ENCODE measurements at regions not wholly inside any gene's neighbourhood (a gene's known extent, or its start where the extent isn't known, plus 50 kb on each side); places are given as distances from the start of the nearest gene placed in this dataset.
"Not testable (repeated sequence)": the region's sequence is repeated elsewhere in the genome, so short reads cannot be mapped to it uniquely, and the experiment has no call there.

DNA sequence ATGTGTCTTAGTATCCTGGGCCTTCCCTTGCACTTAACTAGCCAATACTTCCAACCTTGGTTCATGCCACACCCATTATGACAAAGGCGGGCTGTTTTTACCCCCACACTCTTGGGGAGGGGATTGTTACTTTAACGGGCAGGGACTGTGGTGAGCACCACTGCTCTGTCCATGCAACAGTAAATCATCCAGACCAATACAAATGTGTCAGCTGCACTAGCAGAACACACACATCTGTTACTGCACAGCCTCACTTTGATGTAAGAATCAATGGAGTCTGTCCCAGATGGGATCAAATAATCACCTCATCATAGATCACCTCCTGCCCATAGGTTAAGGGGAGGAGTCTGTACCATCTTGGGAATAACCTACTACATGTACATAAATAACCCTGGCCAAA is 58.1 kb downstream of the NPAP1 start:
- no peak for DNase-seq

DNA sequence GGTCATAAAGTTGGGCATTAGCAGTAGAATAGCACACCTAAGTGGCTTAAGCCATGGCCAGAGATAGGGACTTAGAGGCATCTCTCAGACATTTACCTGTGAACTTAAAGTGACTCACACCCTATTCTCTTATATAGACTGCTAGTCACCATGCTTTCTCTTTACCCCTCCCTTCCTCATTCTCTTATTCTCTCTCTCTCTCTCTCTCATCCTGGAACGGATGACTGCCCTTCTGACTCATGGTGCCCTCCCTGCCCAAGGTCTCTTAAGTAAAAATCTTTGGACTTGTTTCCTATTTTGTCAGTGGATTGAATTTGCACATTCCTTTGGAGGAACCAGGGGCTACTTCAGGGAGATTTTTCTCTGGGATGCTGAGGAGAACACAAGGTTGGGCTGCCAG is 58.8 kb downstream of the NPAP1 start:
- no peak for DNase-seq

DNA sequence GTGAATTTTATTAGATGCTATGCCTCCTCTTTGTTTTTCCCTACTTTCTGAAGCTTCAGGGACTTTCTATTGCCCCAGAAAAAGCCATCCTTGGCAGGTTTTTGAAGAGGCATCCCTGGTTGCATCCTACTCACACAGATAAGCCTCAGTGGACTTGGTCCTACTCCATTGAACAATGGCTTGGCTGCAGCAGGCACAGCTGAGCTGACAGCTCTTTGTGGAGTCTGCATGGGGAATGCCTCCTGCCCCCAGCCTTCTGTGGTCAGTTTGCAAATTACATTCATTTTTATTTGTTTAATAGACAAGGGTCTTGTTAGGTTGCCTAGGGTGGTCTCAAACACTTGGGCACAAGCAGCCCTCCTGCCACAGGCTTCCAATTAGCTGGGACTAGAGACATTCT is 69.7 kb downstream of the NPAP1 start:
- no peak for DNase-seq

DNA sequence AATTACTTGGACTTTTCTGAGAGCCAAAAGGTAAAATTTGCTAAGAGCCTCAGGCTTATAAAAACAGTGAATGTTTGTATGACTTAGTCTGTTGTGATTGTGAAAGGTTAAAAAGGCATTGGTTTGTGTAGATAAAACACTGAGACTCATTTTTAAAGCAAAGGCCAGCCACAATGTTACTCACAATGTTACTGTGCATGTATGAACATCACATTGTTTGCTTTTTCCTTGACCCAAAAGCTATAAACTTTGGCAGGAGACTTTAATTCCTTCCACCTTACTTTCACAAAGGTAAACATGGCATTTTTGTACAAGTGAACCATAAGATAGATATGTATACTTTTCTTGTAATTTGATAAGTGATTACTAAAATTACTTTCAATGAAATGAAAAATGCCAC is 70.5 kb downstream of the NPAP1 start:
- DNase-seq: no peak

DNA sequence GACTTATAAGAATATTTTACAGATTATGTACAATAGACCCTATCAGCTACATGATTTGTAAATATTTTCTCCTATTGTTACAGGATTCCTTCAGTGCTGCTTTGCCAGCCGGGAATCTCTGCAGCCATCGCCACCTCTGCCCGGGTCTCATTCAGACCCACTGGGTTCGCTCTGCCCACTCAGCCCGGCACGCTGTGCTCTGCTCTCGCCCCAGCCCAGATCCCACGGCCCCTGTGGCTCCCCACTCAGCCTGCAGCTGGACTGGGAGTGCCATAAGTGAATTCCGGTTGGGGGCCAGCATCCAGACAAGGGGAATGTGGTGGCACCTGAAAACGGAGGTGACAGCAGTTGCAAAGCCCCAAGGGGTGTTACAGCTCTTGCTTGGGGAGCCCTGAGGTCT is 71.8 kb downstream of the NPAP1 start:
- no peak for DNase-seq

DNA sequence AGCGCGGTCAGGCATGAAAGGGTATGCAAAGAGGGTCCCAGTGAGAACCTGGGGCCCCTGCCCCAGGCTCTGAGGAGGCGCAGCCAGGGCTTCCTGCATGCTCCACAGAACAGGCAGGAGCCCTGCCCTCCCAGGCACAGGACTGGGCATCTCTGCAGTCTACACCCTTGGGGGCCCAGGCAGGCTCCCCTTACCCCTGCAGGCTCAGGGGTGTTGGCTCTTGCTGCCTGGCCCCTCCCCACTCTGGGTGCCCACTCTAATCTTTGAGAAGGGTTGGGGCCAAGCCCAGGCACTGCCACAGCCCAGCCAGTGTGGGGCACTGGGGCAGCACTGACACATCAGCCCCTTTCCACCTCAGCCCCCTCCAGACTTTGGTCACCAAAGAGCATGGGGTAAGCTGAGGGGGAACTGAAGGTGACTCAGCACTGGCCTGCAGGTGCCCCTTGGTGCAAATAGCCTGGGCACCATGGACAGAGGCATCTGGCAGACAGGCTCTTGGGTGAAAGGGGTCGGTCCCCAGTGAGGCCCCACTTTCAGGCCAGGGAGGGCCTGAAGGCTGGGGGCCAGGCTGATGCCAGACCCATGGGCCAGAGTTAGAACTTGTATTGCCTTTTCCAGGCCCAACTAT is 73.4 kb downstream of the NPAP1 start:
- DNase-seq: no peak

DNA sequence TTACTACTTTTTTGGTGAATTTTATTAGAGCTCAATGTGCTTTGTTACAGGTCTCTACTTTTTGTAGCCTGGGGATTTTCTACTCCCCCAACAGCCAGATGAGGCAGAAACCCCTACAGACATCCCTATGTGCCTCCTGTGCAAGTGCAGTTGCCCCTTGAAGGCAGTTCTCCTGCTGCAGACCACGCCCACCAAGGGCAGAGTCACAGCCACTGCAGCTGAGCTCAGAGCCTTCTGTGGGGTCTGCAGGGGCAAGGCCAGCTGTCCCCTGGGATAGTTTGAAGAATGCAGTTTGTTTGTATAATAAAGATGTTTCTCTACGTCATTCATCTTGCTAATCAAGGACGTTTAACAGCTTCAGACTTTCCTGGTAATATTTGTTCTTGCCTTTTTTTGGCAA is 76.8 kb downstream of the NPAP1 start:
- DNase-seq: no peak

DNA sequence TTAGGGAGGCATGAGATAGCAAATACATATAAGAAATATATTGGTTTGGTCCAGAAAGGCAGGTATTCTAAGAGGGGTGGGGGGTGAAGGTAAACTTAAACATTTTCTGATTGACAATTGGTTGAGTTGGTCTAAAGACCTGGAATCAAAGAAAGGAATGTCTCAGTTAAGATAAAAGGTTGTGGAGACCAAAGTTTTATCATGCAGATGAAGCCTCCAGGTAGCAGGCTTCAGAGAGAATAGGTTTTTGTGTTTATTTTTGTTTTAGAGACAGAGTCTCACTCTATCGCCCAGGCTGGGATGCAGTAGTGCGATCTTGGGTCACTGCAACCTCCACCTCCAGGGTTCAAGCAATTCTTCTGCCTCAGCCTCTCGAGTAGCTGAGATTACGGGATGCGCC is 80.5 kb downstream of the NPAP1 start:
- DNase-seq: no peak

DNA sequence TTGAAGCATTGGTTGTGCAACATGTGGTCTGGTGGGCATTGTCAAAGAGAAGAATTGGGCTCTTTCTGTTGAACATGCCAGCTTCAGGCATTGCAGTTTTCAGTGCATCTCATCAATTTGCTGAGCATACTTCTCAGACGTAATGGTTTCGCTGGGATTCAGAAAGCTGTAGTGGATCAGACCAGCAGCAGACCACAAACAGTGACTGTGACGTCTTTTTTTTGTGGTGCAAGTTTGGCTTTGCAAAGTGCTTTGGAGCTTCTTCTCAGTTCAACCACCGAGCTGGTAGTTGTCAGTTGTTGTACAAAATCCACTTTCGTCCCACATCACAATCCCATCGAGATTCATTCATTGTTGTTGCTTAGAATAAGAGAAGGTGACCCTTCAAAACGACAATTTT is 84.5 kb downstream of the NPAP1 start:
- no peak for DNase-seq

DNA sequence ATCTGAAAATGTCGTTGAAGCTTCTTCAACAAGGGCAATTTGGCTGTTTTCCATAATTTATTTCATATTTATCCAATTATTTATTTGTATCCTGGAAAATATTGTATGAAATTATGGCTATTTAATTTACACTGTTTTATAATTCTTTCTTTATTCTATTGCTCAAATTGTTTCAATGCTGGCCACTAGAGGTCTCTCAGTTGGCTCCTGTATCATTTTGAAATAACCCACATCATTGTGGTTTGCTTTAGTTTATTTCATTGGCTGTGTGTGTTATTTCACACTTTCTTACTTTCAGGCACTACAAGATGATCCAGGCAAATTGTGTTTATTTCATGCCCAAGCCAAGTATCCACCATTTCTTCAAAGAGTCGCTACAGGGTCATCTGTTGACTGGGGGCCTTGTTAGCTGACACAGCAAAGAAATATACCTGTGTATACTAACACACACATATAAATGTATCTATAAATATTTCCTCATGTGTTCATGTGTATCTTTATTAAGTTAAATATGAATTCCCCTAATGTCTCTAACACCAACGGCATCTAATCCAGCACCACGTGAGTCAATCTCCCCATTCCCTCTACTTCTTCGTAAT is 86.2 kb downstream of the NPAP1 start:
- no peak for DNase-seq

DNA sequence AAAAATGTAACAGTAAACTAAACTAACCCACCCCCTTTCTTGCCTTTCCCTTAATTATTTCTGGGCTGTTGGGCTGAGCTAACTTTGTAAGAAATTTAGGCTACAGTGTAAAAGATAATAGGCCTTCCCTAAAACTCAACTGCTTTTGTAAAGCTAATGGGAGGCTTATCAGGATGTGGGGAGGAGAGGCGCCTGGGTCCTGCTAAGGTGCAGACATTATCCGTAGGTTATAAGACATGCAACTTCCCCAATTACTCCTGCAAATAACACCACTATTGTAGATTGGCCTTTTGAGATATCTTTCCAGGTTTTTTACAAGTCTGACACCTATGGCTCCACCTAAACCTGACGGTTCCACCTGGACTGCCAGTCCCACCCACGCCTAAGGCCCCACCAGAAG is 88.3 kb downstream of the NPAP1 start:
- no peak for DNase-seq

DNA sequence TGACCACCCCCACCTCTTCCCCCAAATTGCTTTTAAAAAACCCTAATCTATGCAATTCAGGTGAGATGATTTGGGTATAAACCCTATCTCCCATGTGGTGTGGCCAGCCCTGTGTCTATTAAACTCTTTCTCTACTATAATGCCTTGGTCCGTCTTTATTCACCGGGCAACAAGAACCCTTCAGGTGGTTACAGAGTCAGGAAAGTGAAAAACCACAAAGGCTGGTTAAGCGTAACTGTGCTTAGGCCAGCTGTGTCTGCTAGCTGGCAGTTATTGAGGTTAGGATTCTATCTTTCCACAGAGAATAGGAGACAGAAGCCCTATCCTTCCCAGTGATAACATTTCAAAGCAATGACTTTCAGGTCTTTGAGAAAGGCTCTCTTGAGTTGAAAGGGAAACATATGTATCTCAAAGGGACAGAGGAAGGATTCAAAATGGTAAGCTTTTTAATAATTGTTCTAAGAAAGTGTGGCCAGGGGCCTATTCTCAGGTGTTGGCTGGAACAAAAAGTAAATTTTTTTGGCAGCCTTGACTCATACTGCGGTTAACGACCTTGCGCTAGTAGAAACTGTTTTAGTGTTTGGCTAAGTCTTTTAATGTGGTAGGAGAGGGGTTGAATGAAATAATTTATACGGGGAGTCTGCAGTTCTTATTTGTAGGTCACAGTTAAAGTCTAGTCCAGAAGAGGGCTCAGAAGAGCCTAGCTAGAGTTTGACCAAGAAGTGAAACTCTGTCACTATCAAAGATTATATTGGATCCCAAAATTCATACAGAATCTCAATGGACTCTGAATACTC is 89.0 kb downstream of the NPAP1 start:
- no peak for DNase-seq

DNA sequence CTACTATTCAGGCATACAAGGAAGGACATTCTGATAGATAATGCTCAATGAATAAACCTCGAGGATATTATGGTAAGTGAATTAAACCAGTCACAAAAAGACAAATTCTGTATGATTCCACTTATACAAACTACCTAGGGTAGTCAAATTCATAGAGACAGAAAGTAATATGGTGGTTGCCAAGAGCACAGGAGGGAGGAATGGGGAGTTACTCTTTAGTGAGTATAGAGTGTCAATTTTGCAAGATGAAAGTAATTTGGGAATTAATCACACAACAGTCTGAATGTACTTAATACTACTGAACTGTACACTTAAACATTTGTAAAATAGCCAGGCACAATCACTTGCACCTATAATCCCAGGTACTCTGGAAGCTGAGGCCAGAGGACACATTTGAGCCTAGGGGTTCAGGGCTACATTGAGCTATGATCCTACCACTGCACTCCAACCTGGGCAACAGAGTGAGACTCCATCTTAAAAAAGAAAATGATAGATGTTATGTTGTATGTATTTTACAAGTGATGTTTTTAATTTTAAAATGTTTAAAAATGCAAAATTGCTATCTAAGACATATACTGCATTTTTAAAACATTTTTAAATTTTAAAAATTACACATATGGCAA is 91.0 kb downstream of the NPAP1 start:
- DNase-seq: no peak

DNA sequence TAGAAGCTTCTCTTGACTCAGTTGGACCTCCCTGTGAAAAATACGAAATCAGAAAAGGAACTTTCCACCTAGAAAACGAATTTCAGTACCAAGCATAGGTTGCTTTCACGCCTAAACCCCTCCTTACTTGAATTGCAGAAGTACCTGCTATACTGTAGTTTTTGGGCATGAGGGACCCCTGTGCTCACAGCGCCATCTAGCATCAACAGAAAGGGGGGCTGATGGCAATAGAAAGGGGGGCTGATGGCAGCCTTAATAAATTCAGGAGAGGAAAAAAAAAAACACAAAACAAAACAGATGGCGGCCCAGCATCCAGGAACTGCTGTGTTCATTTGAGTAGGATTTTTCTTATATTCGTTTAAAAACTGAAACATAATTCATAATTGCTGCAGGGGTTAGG is 96.7 kb downstream of the NPAP1 start:
- DNase-seq: no peak

DNA sequence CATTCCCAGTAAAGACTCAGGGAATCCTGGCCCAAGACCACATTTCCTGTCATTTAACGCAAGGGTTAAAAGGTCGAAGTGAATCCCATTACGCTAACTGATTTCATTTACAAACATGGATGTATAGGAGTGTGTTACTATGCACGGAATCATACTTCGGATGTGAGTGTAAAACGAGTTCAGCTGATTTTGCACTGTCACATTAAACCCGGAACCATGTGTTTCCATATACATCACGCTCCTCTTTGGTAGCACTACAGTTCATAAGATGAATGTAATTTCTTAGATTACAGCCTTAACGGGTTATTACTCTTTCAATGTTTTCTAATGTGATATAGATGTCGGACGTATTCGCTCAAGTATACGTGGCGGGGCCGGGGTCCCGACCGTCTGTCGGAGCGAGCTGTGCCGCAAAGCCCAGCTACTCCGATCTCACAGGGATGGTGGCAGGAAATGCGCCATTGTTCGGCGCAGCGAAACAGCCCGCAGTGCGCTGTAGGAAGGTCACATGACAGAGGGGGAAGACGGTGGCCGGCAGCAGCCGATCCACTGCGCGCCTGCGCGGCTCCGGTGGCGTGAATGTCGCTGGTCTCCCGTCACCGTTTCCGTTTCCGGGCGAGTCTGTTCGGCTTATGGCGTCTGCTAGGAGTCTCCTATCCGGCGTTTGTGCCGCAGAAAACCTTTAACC is 97.3 kb downstream of the NPAP1 start:
- DNase-seq: peak in 1 of 2 experiments; percentile 22

DNA sequence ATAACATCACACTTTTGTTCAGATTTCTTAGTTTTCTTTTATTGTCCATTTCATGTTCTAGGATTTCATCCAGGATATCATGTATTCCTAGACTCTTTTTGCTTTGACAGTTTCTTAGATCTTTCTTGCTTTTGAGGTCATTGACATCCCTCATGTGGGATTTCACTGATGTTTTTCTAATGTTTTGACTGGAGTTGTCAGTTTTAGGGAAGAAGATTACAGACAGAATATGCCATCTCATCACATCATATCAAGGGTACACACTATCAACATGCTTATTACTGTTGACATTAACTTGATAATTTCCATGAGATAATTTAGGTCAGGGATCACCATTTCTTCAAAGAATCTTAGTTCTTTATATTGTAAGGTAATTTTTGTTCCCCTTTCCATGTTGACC is 101.7 kb downstream of the NPAP1 start:
- DNase-seq: no peak

DNA sequence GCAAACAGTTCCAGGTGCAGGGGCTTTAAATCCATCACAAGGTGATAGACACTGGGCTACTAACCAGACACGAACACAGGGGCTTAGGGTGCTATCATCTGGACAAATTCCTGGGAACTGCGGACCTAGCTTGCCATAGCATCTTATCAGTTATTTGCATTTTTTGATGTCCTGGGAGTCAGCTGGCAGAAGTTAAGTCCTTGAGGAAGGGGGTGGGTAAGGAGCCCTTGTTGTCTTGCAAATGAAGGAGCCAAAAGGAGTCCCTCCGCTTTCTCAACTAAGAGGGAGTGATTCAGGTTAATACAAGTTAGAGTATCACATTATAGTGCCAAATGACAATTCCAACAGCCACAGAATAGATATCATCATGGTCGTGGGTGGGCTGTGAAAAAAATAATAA is 108.9 kb downstream of the NPAP1 start:
- DNase-seq: no peak

DNA sequence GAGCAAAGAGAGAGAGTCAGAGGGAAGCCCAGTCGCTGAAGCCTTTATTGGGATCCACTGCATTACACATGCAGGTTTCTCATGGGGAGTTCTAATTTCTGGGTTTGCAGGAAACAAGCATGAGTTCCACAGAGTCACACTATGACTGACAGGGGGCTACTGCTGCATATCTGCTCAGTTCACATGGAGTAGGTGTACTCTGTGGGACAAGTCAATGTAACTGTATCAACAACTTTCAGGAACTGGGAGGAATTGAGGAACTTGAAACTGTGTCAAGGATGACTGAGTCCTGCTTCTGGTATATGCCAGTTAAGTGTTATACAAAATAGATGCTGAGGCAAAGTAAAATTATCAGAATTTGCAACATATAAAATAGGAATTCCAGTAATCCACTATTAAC is 110.8 kb downstream of the NPAP1 start:
- no peak for DNase-seq

DNA sequence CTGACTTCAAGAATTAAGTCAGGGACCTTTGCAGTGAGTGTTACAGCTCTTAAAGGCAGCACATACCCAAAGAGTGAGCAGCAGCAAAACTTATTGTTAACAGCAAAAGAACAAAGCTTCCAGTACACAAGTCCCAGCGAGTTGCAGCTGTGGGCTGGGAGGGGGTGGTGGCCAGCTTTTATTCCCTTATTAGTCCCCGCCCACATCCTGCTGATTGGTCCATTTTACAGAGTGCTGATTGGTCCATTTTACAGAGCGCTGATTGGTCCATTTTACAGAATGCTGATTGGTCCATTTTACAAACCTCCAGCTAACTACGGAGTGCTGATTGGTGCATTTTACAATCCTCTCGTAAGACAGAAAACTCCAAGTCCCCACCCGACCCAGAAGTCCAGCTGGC is 127.0 kb downstream of the NPAP1 start:
- DNase-seq: not testable (repeated sequence)

DNA sequence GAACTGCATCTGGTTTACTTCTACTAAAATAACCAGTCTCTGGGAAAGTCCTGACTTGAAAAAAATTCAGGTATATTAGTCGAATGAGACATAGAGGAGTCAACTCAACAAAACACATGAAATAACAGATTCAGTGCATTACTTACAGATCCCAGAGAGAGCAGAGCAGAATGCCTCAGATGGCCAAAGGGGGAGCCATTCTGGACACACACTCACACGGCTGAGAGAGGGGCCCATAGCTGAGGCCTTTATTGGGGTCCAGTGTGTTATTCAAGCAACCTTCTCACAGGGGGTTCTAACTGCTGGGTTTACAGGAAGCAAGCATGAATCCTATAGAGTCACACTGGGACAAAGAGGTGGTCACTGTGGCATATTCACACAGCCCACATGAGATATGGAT is 135.1 kb upstream of the SNRPN start:
- no peak for DNase-seq

DNA sequence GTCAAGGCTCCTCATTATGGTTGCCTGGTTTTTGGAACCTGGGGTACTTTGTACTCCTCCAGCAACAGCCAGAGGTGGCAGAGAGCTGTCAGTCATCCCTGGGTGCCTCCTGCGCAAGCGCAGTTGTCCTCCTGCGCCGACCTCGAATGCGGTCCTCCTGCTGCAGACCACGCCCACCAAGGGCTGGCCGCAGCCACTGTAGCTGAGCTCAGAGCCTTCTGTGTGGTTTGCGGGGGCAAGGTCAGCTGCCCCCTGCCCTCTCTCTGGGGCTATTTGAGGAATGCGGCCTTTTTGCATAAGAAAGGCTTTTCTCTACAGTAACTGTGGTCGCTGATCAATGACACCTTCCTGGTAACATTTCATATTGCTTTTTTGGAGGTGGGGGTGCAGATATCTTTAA is 131.3 kb upstream of the SNRPN start:
- no peak for DNase-seq

DNA sequence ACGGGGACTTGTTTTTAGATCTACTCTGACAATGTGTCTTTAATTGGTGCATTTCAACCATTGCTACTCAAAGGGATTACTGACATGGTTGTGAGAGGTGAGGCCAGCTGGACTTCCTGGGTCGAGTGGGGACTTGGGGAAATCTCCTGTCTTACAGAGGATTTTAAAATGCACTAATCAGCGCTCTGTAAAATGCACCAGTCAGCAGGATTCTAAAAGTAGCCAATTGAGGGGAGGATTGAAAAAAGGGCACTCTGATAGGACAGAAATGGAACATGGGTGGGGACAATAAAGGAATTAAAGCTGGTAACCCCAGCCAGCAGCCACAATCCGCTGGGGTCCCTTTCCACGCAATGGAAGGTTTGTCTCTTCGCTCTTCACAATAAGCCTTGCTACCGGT is 122.5 kb upstream of the SNRPN start:
- no peak for DNase-seq

DNA sequence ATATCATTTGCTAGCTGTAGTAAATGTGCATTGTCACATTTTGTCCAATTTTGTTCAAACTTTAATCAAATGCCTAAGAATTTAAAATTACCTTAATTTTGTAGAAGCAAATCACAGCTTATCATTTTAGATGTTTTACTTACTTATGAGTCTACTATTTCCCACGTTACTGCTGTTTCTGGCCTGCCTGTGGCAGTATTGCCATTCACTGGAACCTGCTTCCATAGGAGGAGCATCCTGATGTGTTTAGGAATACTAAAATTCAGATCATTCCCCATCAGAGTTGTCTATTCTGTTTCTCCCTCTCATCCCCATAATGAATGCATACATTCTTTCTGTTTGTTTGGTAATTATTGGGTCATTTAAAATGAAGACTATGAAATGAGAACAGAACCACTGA is 119.5 kb upstream of the SNRPN start:
- DNase-seq: no peak

DNA sequence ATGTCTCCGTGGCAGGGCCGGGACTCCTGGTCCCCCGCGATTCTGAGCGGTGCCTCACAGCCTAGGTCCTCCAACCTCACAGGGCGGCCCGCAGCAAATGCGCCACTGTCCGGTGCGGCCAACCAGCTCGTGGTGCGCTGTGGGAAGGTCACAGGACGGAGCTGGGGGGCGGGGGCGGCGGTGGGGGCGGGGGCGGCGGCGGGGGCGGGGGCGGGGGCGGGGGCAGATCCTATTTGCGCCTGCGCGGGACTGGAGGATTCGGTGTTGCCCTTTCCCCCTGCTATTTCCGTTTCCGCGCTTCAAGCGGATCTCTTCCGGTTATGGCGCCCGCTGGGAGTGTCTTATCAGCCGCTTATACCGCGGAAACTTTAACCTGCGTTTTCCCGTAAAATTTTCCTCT is 106.7 kb upstream of the SNRPN start:
- DNase-seq: no peak

Data from NCI-H446 (cell line).